ENCODE measurements at regions not wholly inside any gene's neighbourhood (a gene's known extent, or its start where the extent isn't known, plus 50 kb on each side); places are given as distances from the start of the nearest gene placed in this dataset.

- H3K4me3 Mint-ChIP-seq = no peak overlapping the region
- CTCF ChIA-PET = interaction anchor here (1.0 to 5.5 kb wide), 3 partner anchors 10 to 416 kb away, joined by 3 to 33 read pairs (median 13); no protein-coding TSS in a partner anchor
- intact Hi-C loops (cut with micrococcal nuclease) = loop anchor here (5.0 kb wide), 1 partner anchor 58 kb away; no protein-coding TSS in a partner anchor
- ATAC-seq (no peak), DNase-seq (no peak)
- no peaks in the 10 kb centered on the region for H3K9me3 Mint-ChIP-seq
- H3K27ac Mint-ChIP-seq = no peak overlapping the region
- TF ChIP-seq CTCF (IDR thresholded peaks at IDR 0.05) = no peak
- H3K4me1 Mint-ChIP-seq (ENCODE audit: low read depth) = no peaks in the 10 kb centered on the region
- no peaks in the 10 kb centered on the region for H3K36me3 Mint-ChIP-seq (ENCODE audit: low read depth)
- no peaks in the 10 kb centered on the region for H3K27me3 Mint-ChIP-seq
- POLR2A ChIA-PET = no interaction called here
Measured at GRCh38 chr22:23375031-23375827, 194.9 kb downstream of the BCR start.

- Mint-ChIP-seq H3K4me1 (ENCODE audit: low read depth) (no peaks in the 10 kb centered on the region), H3K27ac (no peak overlapping the region), H3K9me3 (no peaks in the 10 kb centered on the region), H3K27me3 (peaks cover 3% of the 10 kb centered on the region), H3K36me3 (ENCODE audit: low read depth) (no peaks in the 10 kb centered on the region), H3K4me3 (no peak overlapping the region)
- TF ChIP-seq CTCF (IDR thresholded peaks at IDR 0.05) = no peak
- CTCF ChIA-PET = interaction anchor here (0.6 to 5.5 kb wide), 4 partner anchors 12 to 419 kb away, joined by 3 to 33 read pairs (median 4); no protein-coding TSS in a partner anchor
- DNase-seq = no peak
- intact Hi-C loops (cut with micrococcal nuclease) = no loop called here
- POLR2A ChIA-PET = no interaction called here
- no peak for ATAC-seq
Measured at GRCh38 chr22:23373601-23374000, 193.3 kb downstream of the BCR start.

GRCh38 chr22:23370251-23370650, 189.9 kb downstream of the BCR start:
- TF ChIP-seq CTCF (IDR thresholded peaks at IDR 0.05) = no peak
- no peak for ATAC-seq
- Mint-ChIP-seq H3K27ac (no peak overlapping the region), H3K9me3 (no peaks in the 10 kb centered on the region), H3K27me3 (peaks cover 5% of the 10 kb centered on the region), H3K4me3 (no peak overlapping the region), H3K4me1 (ENCODE audit: low read depth) (no peaks in the 10 kb centered on the region), H3K36me3 (ENCODE audit: low read depth) (no peaks in the 10 kb centered on the region)
- ChIA-PET CTCF (interaction anchor here (1.5 kb wide), 1 partner anchor 16 kb away, joined by 7 read pairs; no protein-coding TSS in a partner anchor), POLR2A (interaction anchor here (1.2 kb wide), 1 partner anchor 16 kb away, joined by 3 read pairs; no protein-coding TSS in a partner anchor)
- DNase-seq = no peak
- intact Hi-C loops (cut with micrococcal nuclease) = no loop called here

GRCh38 chr22:23369054-23369685, 188.9 kb downstream of the BCR start:
- Mint-ChIP-seq H3K4me1 (ENCODE audit: low read depth) (no peaks in the 10 kb centered on the region), H3K36me3 (ENCODE audit: low read depth) (no peaks in the 10 kb centered on the region), H3K27ac (no peak overlapping the region), H3K27me3 (peaks cover 5% of the 10 kb centered on the region), H3K4me3 (no peak overlapping the region), H3K9me3 (no peaks in the 10 kb centered on the region)
- intact Hi-C loops (cut with micrococcal nuclease) = no loop called here
- ATAC-seq = no peak
- CTCF ChIA-PET = interaction anchor here (1.3 to 1.5 kb wide), 2 partner anchors 17 to 78 kb away, joined by 3 to 7 read pairs; no protein-coding TSS in a partner anchor
- DNase-seq = no peak
- TF ChIP-seq CTCF (IDR thresholded peaks at IDR 0.05) = no peak
- POLR2A ChIA-PET = interaction anchor here (0.8 to 1.2 kb wide), 2 partner anchors 9 to 15 kb away, joined by 3 read pairs; no protein-coding TSS in a partner anchor
